T-helper 2 cell (primary cell): ENCODE measurements at regions not wholly inside any gene's neighbourhood (a gene's known extent, or its start where the extent isn't known, plus 50 kb on each side); places are given as distances from the start of the nearest gene placed in this dataset.
A peak's percentile ranks its signal among the peaks of the same experiment; 100 is the strongest.
"Not testable (repeated sequence)": the region's sequence is repeated elsewhere in the genome, so short reads cannot be mapped to it uniquely, and the experiment has no call there.

Source experiments
- DNase-seq, 5 experiments: peaks; one replicate each; pipeline versions ENCODE4 v3.0.0 to v3.0.0-alpha.2; 2012 to 2022

DNA sequence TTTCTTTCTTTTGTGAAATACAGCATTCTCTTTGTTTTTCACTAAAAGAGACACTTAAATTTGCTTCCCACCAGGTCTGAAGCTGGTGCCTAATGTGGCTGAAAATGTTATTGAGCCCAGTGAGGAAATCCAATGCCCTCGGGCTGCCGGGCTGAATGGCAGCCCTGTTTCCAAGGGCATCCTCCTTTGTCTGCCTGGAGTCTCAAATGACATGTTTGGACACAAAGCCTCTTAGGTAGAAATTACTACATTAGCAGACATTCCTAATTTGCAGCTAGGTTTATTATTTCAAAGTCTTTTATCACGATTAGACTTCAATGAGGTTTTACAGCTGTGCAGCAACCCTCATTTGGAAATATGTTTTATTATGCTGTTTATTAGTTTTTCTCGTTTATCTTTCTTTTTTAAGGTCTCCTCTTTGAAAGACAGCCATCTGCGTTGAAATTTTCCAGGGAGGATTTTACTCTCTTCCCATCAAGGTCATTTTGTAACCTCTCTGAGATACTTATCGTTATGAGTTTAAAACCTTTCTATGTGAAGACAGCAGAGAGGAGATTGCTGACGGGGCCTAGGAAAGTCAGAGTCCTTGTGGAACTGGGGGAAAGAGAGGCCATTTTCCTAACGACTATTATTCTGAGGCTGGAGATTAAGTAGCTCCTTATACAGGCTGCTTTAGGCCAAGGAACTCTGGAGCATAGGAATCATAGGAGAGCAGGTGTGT is 59.0 kb upstream of the ZNF532 start:
- DNase-seq, result no peak

- DNase-seq, result peak in 1 of 5 experiments; percentile 44
These were observed 57.6 kb upstream of the ZNF532 start for GRCh38 chr18:58806826-58807714.

DNA sequence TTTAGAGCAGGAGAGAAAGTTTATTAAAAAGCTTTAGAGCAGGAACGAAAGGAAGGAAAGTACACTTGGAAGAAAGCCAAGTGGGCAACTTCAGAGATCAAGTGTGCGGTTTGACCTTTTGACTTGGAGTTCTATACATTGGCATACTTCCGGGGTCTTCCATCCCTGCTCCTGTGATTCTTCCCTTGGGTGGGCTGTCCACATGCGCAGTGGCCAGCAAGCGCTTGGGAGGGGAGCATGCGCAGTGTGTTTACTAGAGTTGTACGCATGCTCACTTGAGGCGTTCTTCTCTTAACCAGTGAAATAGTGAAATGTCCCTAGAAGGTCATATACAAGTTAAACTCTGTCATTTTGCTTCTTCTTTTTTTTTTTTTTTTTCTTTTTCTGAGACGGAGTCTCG is 56.9 kb upstream of the ZNF532 start:
- DNase-seq, result no peak

GRCh38 chr18:58808349-58808748 is 56.3 kb upstream of the ZNF532 start:
- DNase-seq, result no peak

- not testable (repeated sequence) for DNase-seq
These were observed 52.8 kb upstream of the ZNF532 start for GRCh38 chr18:58811859-58812258.

- DNase-seq, result no peak
These were observed 51.6 kb upstream of the ZNF532 start for GRCh38 chr18:58813105-58813504.

GRCh38 chr18:58813561-58814225 is 51.0 kb upstream of the ZNF532 start:
- no peak for DNase-seq

GRCh38 chr18:58814317-58814716 is 50.4 kb upstream of the ZNF532 start:
- DNase-seq, result no peak
